HG02642 (cell line): ENCODE measurements at regions not wholly inside any gene's neighbourhood (a gene's known extent, or its start where the extent isn't known, plus 50 kb on each side); places are given as distances from the start of the nearest gene placed in this dataset.

ENCODE experiments used
- ATAC-seq: cut with Tn5 transposase; IDR thresholded peaks from one replicate; pipeline ENCODE4 v1.9.1; 2021; ENCODE audit warnings: mild to moderate bottlenecking; ENCODE audit not compliant: unreplicated experiment, poor library complexity

- ATAC-seq, result no peak
Observed at GRCh38 chr22:49204599-49205482, 622.8 kb downstream of the BRD1 start.

GRCh38 chr22:49203859-49204598, 623.6 kb downstream of the BRD1 start:
- no peak for ATAC-seq

- no peak for ATAC-seq
Observed at GRCh38 chr22:49203091-49203858, 624.4 kb downstream of the BRD1 start.

- ATAC-seq, result no peak
Observed at GRCh38 chr22:49202226-49202625, 625.4 kb downstream of the BRD1 start.

GRCh38 chr22:49201046-49201970, 626.4 kb downstream of the BRD1 start:
- no peak for ATAC-seq

GRCh38 chr22:49199224-49199623, 628.4 kb downstream of the BRD1 start:
- ATAC-seq, result no peak

GRCh38 chr22:49198705-49199084, 629.0 kb downstream of the BRD1 start:
- no peak for ATAC-seq

- no peak for ATAC-seq
Observed at GRCh38 chr22:49197986-49198704, 629.5 kb downstream of the BRD1 start.

GRCh38 chr22:49197505-49197904, 630.2 kb downstream of the BRD1 start:
- no peak for ATAC-seq

- ATAC-seq, result no peak
Observed at GRCh38 chr22:49196046-49196511, 631.6 kb downstream of the BRD1 start.

- no peak for ATAC-seq
Observed at GRCh38 chr22:49195636-49196035, 632.0 kb downstream of the BRD1 start.

- no peak for ATAC-seq
Observed at GRCh38 chr22:49193901-49194465, 633.7 kb downstream of the BRD1 start.

- no peak for ATAC-seq
Observed at GRCh38 chr22:49193348-49193747, 634.3 kb downstream of the BRD1 start.

GRCh38 chr22:49192857-49193250, 634.8 kb downstream of the BRD1 start:
- ATAC-seq, result no peak

GRCh38 chr22:49192180-49192856, 635.4 kb downstream of the BRD1 start:
- no peak for ATAC-seq

- no peak for ATAC-seq
Observed at GRCh38 chr22:49191506-49191980, 636.1 kb downstream of the BRD1 start.

- ATAC-seq, result no peak
Observed at GRCh38 chr22:49190816-49191505, 636.7 kb downstream of the BRD1 start.
